K562 (cell line): ENCODE measurements at regions not wholly inside any gene's neighbourhood (a gene's known extent, or its start where the extent isn't known, plus 50 kb on each side); places are given as distances from the start of the nearest gene placed in this dataset.

ENCODE experiments used
- ATAC-seq: fragments of 200-7000 bp; cut with Tn5 transposase; 3 replicates; pipeline ENCODE4 v1.9.1; 2020; ENCODE audit warnings: moderate library complexity
- BruUV-seq: library from RNA; stranded (reverse); fragments of 400-500 nt; replicated peaks from 2 replicates; lab custom pipeline; 2021; lab: Mats Ljungman, UMichigan
- CTCF ChIA-PET: fragments of 300-600 bp; formaldehyde crosslinking; extraction: SDS; loops from one replicate; lab custom pipeline; 2021; ENCODE audit warnings: low intra/inter-chr PET ratio; lab: Yijun Ruan, JAX
- POLR2A ChIA-PET: fragments of 300-600, 350-650 bp; sonication (Branson Sonifier 250); formaldehyde crosslinking; extraction: SDS; loops from one replicate; lab custom pipeline; 2021; ENCODE audit warnings: antibody characterized with exemption, inconsistent platforms; lab: Yijun Ruan, JAX
- DNase-seq, 4 experiments: peaks; one replicate each; pipeline versions ENCODE4 v3.0.0 to v3.0.0-alpha.2; 2011 to 2018; ENCODE audit warnings: low spot score in 3 of 4, mixed read lengths in 3 of 4; ENCODE audit errors: extremely low read depth in 1 of 4
- FAIRE-seq: peaks from 2 replicates; lab custom pipeline; 2011; peaks lifted over from hg19 to GRCh38; lab: Jason Lieb, UNC
- H2AFZ ChIP-seq: 2 replicates; pipeline ENCODE4 v1.6.0; 2011; ENCODE audit warnings: low read depth, low read length, control low read depth, inconsistent platforms
- H3K27ac ChIP-seq: fragments of 200-600 bp; 3 replicates; pipeline ENCODE4 v1.8.0; 2011; ENCODE audit warnings: low read depth, mild to moderate bottlenecking, control low read depth, inconsistent platforms, low read length, moderate library complexity, mixed read lengths; ENCODE audit errors: extremely low read depth
- H3K27me3 ChIP-seq, 2 experiments: fragments of 300-600 bp in 1 of 2; 2 replicates in 1 of 2; 3 replicates in 1 of 2; pipeline versions ENCODE4 v1.6.0 to v1.8.0; 2011; ENCODE audit warnings: inconsistent platforms in 2 of 2, low read length in 2 of 2, mild to moderate bottlenecking in 1 of 2, mixed read lengths in 1 of 2, moderate library complexity in 1 of 2; ENCODE audit not compliant: control insufficient read depth in 2 of 2, insufficient read depth in 2 of 2
- H3K36me3 ChIP-seq: fragments of 300-600 bp; 3 replicates; pipeline ENCODE4 v1.8.0; 2011; ENCODE audit warnings: mild to moderate bottlenecking, low read length, inconsistent platforms; ENCODE audit not compliant: control insufficient read depth, insufficient read depth
- H3K4me1 ChIP-seq, 2 experiments: fragments of 200-600 bp in 1 of 2; replicated peaks in 1 of 2; 2 replicates in 1 of 2; 3 replicates in 1 of 2; pipeline versions ENCODE4 v1.5.1 to v1.8.0; 2011; ENCODE audit warnings: inconsistent platforms in 2 of 2, low read length in 2 of 2, mild to moderate bottlenecking in 1 of 2, mixed read lengths in 1 of 2, moderate library complexity in 1 of 2; ENCODE audit not compliant: control insufficient read depth in 2 of 2, insufficient read depth in 2 of 2
- H3K4me2 ChIP-seq: 2 replicates; pipeline ENCODE4 v1.6.1; 2011; ENCODE audit warnings: low read length, control low read depth, inconsistent platforms, mixed read lengths; ENCODE audit not compliant: insufficient read depth
- H3K4me3 ChIP-seq: fragments of 200-600 bp; sonication (generic), shearing (Covaris generic); 2 replicates; pipeline ENCODE4 v1.5.1; 2016; ENCODE audit warnings: control low read depth, inconsistent platforms
- H3K79me2 ChIP-seq: fragments of 200-600 bp; 3 replicates; pipeline ENCODE4 v1.8.0; 2011; ENCODE audit warnings: low read length, inconsistent platforms; ENCODE audit not compliant: control insufficient read depth, insufficient read depth
- H3K9ac ChIP-seq, 2 experiments: 2 replicates each; pipeline versions ENCODE4 v1.6.0 to v1.6.1; 2011; ENCODE audit warnings: low read depth in 2 of 2, low read length in 2 of 2, control low read depth in 1 of 2, inconsistent platforms in 1 of 2, mild to moderate bottlenecking in 1 of 2, mixed read lengths in 1 of 2; ENCODE audit not compliant: insufficient read depth in 1 of 2
- H3K9me1 ChIP-seq: one replicate; pipeline ENCODE4 v1.6.0; 2011; ENCODE audit warnings: inconsistent platforms, mild to moderate bottlenecking, low read length, moderate library complexity; ENCODE audit not compliant: control insufficient read depth, insufficient read depth
- H3K9me3 ChIP-seq: replicated peaks from 2 replicates; pipeline ENCODE4 v1.5.1; 2011; ENCODE audit warnings: low read depth, low read length, inconsistent platforms; ENCODE audit not compliant: control insufficient read depth, insufficient read depth
- H4K20me1 ChIP-seq: replicated peaks from 2 replicates; pipeline ENCODE4 v1.6.1; 2011; ENCODE audit warnings: low read length, inconsistent platforms, mixed read lengths; ENCODE audit not compliant: control insufficient read depth, insufficient read depth
- HMGXB4 ChIP-seq: sonication (generic); formaldehyde crosslinking; IDR thresholded peaks from 2 replicates; pipeline ENCODE4 v1.8.1; 2023; ENCODE audit warnings: mild to moderate bottlenecking, missing genetic modification reagents
- MEIS2 ChIP-seq: fragments of 450-650 bp; IDR thresholded peaks from 2 replicates; pipeline ENCODE4 v1.6.1; 2014; ENCODE audit warnings: mild to moderate bottlenecking; ENCODE audit not compliant: partially characterized antibody
- MIER1 ChIP-seq: fragments of 450-650 bp; IDR thresholded peaks from 2 replicates; pipeline ENCODE4 v1.6.1; 2016; ENCODE audit warnings: antibody characterized with exemption, mild to moderate bottlenecking, low read depth
- NUFIP1 ChIP-seq: fragments of 450-650 bp; IDR thresholded peaks from 2 replicates; pipeline ENCODE4 v1.6.1; 2018; ENCODE audit not compliant: partially characterized antibody
- PCBP1 ChIP-seq: fragments of 200-400 bp; formaldehyde crosslinking; IDR thresholded peaks from 2 replicates; pipeline ENCODE4 v1.6.1; 2018; ENCODE audit warnings: mild to moderate bottlenecking, low read depth, low read length; ENCODE audit not compliant: poor library complexity, severe bottlenecking
- PPARD ChIP-seq: fragments of 250-450 bp; sonication (Bioruptor Pico); IDR thresholded peaks from 2 replicates; pipeline ENCODE4 v1.8.0; 2022; ENCODE audit warnings: inconsistent platforms, mild to moderate bottlenecking, moderate library complexity
- RCOR1 ChIP-seq, 2 experiments: IDR thresholded peaks; 2 replicates each; pipeline ENCODE4 v1.6.1; 2012; ENCODE audit warnings: low read depth in 2 of 2, low read length in 2 of 2, borderline replicate concordance in 1 of 2, improper control_type of control experiment in 1 of 2
- ZNF282 ChIP-seq: sonication (generic); formaldehyde crosslinking; IDR thresholded peaks from 2 replicates; pipeline ENCODE4 v1.8.1; 2023; ENCODE audit warnings: missing genetic modification reagents
- WGBS: fragments of 100-300 bp; shearing (Covaris generic); methylation state at CpG from one replicate; pipeline ENCODE4 v1.1.6; 2016; ENCODE audit warnings: low coverage, mixed read lengths; ENCODE audit not compliant: insufficient coverage; ENCODE audit errors: missing lambda C conversion rate; 5-methylcytosine and 5-hydroxymethylcytosine counted together
- in situ Hi-C: fragments of 300-500 bp; cut with MboI; formaldehyde crosslinking; loops from 4 replicates; pipeline ENCODE4 v1.15.0; 2018; ENCODE audit warnings: inconsistent platforms, mixed read lengths
- intact Hi-C: fragments of 100-400 bp; cut with micrococcal nuclease; formaldehyde crosslinking; loops from 2 replicates; pipeline ENCODE4 v1.14.2; 2022

DNA sequence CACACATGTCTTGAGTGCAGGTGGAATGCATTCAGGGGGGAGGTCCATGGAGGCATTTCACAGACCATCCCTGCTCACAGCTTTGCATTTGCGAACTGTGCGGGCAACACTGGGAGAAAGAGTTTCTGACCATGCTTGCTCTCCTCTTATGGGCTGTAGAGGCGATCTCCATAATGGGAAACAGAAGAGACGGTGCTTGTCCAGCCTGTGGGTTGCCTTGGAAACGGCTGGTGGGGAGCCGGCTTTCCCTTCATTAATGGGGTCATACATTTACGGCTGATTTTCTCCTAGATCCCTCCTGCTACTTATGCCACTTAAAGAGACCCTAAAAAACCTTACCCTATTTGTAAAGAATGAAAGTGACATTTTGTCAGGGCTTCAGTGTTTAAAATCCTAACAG is 147.4 kb downstream of the SOX11 start:
- ChIA-PET CTCF (no interaction called here), POLR2A (no interaction called here)
- Histone ChIP-seq H3K4me3 (no peak overlapping the region), H3K79me2 (no peaks in the 10 kb centered on the region), H3K36me3 (no peaks in the 10 kb centered on the region), H3K27me3 (no peaks in the 10 kb centered on the region), H3K4me2 (no peak overlapping the region), H3K9me3 (no peaks in the 10 kb centered on the region), H4K20me1 (no peaks in the 10 kb centered on the region), H3K4me1 (no peaks in the 10 kb centered on the region), H3K27ac (no peak overlapping the region), H3K9me1 (no peaks in the 10 kb centered on the region), H3K9ac (no peak overlapping the region), H2AFZ (no peak overlapping the region)
- ATAC-seq (no peak), DNase-seq (no peak), FAIRE-seq (no peak)
- no TSS peak for BruUV-seq
- intact Hi-C loops = no loop called here
- in situ Hi-C loops = no loop called here
- WGBS = 0% methylated on average over 7 of the region's 7 CpGs
- TF ChIP-seq RCOR1 (IDR thresholded peaks at IDR 0.05; ENCODE audit: borderline replicate concordance in 1 of 2, low read depth in 2 of 2, low read length in 2 of 2) = no peak
- no peak for TF ChIP-seq HMGXB4
- TF ChIP-seq ZNF282 = no peak
- no peak for TF ChIP-seq PPARD (CRISPR knock-in tag)
- TF ChIP-seq PCBP1 = no peak
- no peak for TF ChIP-seq MEIS2
- no peak for TF ChIP-seq MIER1
- no peak for TF ChIP-seq NUFIP1
